Fibroblast of skin of left biceps (primary cell): ENCODE measurements at regions not wholly inside any gene's neighbourhood (a gene's known extent, or its start where the extent isn't known, plus 50 kb on each side); places are given as distances from the start of the nearest gene placed in this dataset.
"Not testable (repeated sequence)": the region's sequence is repeated elsewhere in the genome, so short reads cannot be mapped to it uniquely, and the experiment has no call there.

Experiments
- DNase-seq, 2 experiments: peaks; one replicate each; pipeline ENCODE4 v3.0.0-alpha.2; 2013; ENCODE audit warnings: low read depth in 2 of 2

DNA sequence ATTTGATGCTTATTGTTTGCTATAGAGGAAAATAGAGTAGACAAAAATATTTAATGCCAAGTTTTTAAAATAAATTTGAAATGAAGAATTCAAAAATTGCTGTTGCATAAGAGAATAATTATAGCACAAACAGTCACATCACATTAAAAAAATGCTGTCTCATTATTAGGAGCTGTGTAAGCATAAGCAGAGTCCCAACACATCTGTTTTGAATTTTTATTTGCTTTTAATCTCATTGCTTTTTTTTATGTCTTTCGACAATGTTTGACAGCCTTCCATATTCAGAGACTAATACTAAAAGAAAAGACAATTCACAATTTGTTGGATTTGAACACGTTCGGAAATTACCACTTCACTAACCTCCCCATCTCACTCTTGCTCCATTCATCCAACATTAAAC is 143.5 kb downstream of the TFPI2 start:
- peak in 1 of 2 experiments; percentile 12 for DNase-seq

- no peak for DNase-seq
These were observed 151.1 kb downstream of the TFPI2 start for GRCh38 chr7:93739424-93739823.

DNA sequence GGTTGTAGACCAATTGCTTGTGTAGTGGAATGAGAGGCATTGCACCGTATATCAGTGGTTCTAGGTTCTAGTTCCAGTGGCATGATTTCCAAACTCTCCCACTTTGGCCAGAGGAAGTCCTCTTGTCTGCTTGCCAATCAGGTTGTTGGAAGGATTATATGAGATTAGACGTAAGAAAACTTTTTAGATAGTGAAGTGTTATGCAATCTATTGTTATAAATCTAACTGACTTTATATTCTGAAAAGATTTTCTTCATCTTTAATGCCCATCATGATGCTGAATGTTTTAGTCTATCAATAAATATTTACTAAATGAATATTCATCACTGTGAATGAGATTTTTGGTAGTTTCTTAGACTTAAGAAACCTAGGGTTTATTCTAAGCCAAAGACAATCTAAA is 152.6 kb downstream of the TFPI2 start:
- no peak for DNase-seq

DNA sequence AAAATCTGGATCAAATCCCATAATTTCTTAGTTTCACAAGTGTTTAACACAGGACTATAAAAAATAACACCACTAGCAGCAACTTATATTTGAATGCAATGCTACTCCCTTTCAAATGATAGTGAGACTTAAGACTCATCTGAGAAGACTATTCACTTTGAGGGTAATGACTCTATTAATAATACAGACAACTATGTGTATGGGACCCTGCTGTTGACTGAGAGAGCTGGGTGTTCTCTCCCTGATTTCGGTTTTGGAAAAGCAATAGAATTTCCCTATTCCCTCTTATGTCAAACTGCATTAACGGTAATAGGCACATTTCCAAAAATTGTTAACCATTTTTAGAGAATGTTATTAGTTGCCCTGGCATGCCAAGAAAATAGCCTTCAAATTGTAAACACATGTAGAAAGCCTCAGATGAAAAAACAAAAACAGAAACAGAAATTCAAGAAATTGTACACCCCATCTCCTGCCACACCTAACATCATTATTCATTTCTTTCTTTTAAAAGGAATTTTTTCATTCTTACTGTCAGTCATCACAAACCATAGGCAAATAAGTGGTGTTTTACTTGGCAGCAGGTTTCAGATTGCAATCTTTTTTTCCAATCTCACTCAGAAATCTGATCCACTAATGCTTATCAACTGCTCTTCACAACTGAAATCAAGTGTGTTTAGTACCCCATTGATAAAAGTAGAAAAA is 153.7 kb downstream of the TFPI2 start:
- no peak for DNase-seq

DNA sequence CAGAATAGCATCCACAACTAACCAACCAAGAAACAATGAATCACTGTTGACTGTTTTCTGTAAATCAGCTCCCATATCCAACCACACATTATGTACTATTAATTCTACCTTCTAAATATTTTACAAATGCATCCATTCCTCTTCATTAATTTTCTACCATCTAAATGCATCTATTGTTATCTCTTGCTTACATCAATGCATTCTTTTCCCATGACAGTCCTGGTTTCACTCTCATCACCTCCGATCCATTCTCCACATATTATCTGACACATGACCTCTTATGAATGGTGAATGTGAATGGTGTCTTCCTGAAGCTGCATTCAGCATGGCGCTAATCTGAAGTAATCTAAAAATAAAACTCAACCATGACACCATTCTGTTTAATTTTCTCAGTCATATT is 153.8 kb upstream of the CALCR start:
- no peak for DNase-seq

- DNase-seq: no peak
These were observed 151.4 kb upstream of the CALCR start for GRCh38 chr7:93725954-93726353.

DNA sequence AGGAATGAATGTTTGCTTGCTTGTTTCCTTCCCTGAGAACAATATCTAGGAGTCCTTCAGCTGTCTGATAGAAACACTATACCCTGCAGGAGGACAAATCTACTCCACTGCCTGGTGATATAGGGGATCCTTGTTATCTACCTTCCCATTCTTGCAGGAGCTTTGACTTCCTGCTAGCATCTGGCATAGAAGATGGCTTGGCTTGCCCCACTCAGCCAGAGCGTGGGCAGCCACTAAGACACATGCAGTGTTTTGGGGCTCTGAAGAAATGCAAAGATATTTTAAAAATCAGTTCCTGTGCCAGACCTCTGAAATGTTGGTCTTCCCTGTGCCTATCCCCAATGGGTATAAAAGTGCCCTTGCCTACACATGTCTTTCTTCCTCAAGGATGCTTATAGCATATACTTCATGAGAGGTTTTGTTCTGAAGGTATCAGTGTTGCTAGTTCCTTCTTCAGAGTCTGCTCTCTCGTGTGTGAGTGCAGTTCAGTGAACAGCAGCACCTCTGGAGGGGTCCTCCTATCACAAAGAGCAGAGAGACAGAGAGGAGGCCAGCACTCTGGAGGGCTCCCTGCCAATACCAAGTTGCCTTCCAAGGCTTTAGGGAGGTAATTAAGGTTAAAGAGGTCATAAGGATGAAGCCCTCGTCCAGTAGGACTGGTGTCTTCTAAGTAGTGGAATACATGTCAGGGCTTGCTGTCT is 149.1 kb upstream of the CALCR start:
- no peak for DNase-seq

- no peak for DNase-seq
These were observed 145.6 kb upstream of the CALCR start for GRCh38 chr7:93720106-93720505.

DNA sequence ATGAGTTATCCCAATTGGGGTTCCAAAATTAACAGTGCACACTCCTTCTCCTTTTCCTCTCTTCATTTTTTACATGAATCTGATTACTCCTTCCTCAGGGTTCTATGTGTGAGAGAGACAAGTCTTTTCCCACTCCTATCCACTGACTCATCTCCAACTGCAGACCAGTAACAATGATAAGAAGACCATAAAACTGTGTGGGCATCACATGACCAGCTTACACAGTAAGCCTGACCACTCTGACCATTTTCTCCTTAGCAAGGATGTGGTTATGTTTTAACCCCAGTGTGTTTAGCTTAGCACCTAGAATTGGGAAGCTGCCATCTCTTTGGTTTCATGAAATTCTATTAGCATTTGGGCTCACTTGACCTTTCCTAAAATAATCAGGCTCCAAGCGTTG is 145.0 kb upstream of the CALCR start:
- peak; percentile 12 to 22 for DNase-seq

GRCh38 chr7:93717217-93717900 is 142.8 kb upstream of the CALCR start:
- DNase-seq: peak; percentile 12 to 23

DNA sequence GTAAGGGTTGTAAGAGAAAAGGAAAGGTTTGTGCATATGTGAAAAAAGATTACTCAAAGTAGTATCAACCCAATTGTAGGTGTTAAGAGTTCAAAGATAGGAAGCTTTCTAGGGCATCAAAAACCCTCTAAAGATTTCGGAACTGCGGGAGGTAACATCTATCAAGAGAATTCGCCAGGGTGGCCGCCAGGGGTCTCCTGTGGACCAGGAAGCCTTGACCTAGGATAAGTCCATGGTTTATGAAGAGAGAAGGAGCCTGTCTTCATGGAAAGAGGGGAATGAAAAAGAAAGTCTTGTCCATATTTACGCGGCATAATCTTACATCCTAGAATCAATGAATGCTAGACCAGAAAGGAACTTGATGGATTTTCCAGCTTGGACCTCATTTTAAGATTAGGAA is 140.7 kb upstream of the CALCR start:
- no peak for DNase-seq

GRCh38 chr7:93711926-93712325 is 137.4 kb upstream of the CALCR start:
- DNase-seq: no peak

GRCh38 chr7:93708255-93708654 is 133.7 kb upstream of the CALCR start:
- not testable (repeated sequence) for DNase-seq

DNA sequence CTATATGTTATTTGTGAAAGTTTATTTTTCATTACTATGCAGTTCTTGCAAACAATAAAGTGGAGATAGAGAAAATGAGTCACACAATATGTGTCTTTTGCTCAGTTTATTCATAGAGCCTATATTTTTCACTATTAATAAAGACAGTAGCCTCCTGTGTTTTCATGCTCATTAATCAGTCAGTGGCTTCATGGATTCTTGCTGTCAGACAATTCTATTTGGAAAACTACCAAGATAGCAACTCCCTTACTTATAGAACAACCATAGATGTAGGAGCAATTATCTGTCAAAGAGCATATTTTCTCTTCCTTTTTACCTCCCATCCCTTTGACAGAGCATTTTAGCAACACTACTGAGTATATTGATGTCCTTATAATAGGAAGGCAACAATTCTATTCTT is 132.7 kb upstream of the CALCR start:
- no peak for DNase-seq

DNA sequence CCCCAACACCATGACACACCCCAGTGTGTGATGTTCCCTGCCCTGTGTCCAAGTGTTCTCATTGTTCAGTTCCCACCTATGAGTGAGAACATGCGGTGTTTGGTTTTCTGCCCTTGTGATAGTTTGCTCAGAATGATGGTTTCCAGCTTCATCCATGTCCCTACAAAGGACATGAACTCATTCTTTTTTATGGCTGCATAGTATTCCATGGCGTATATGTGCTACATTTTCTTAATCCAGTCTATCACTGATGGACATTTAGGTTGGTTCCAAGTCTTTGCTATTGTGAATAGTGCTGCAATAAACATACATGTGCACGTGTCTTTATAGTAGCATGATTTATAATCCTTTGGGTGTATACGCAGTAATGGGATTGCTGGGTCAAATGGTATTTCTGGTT is 131.6 kb upstream of the CALCR start:
- not testable (repeated sequence) for DNase-seq

DNA sequence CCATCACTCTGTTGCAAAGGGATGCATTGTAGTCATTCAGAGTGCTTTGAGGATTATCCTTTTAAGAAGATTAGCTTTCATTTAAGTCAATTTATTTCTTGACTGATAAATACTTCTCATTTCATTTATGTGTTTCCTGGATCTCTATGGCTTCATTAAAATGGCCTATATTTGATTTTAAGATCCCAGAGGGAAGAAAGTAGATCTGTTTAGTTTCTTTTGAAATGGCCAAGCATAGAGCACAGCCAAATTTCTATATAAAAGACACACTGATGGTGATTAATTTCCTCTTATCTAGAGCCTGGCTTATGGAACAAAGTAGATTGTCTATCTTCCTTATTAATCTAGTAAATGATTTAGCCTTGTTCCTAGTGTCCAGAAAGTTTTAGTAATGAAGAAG is 129.7 kb upstream of the CALCR start:
- DNase-seq: no peak

DNA sequence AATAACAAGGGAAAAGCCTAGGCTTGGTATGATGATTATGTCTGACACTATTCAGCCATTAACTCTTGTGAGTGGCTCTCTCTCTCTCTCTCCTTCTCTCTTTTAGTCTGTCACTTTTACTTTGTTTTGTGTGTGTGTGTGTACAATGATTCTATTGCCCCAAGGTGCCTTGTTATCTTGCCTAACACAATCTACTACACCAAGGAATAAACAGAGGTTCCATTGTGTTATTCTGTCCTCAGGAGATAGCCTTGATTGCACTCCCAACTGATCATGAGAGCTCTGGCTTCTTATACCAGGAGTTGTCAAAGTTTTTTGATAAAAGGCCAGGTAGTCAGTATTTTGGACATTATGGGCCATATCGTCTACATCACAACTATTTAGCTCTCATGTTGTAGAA is 123.4 kb upstream of the CALCR start:
- DNase-seq: no peak

- DNase-seq: no peak
These were observed 119.3 kb upstream of the CALCR start for GRCh38 chr7:93693796-93694195.

GRCh38 chr7:93690021-93690420 is 115.5 kb upstream of the CALCR start:
- DNase-seq: no peak

DNA sequence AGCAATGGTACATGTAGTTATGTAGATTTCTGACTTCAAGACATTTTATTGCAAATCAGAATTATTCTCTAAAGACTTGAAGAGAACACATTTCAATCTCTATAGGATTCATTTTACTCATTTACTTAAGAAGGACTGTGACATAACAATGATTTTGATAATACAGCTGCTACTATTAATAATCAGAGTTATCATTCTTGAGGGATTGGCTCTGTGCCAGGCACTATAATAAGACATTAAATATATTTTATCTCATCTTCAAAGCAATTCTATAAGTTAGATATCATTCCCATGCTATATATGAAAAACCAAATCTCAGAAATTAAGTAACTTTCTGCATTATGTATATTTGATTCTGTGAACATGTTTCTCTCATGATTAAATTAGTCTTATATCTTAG is 103.7 kb upstream of the CALCR start:
- no peak for DNase-seq

- DNase-seq: no peak
These were observed 89.2 kb upstream of the CALCR start for GRCh38 chr7:93663561-93664299.

- not testable (repeated sequence) for DNase-seq
These were observed 83.6 kb upstream of the CALCR start for GRCh38 chr7:93658163-93658562.
